HEK293 (cell line): ENCODE measurements at regions not wholly inside any gene's neighbourhood (a gene's known extent, or its start where the extent isn't known, plus 50 kb on each side); places are given as distances from the start of the nearest gene placed in this dataset.

Experiments used
- CTCF ChIP-seq: fragments of 450-650 bp; formaldehyde crosslinking; IDR thresholded peaks from 2 replicates; pipeline ENCODE4 v1.5.1; 2016; ENCODE audit warnings: missing biosample characterization, missing genetic modification characterization
- ZBTB21 ChIP-seq: fragments of 450-650 bp; formaldehyde crosslinking; IDR thresholded peaks from 2 replicates; pipeline ENCODE4 v1.5.1; 2017; ENCODE audit warnings: missing biosample characterization, missing genetic modification characterization
- ZBTB8A ChIP-seq: fragments of 450-650 bp; formaldehyde crosslinking; IDR thresholded peaks from 2 replicates; pipeline ENCODE4 v1.5.1; 2016; ENCODE audit warnings: missing biosample characterization, missing genetic modification characterization
- ZNF121 ChIP-seq: fragments of 450-650 bp; formaldehyde crosslinking; IDR thresholded peaks from 2 replicates; pipeline ENCODE4 v1.5.1; 2016; ENCODE audit warnings: missing biosample characterization, missing genetic modification characterization
- ZNF133 ChIP-seq: fragments of 450-650 bp; formaldehyde crosslinking; IDR thresholded peaks from 2 replicates; pipeline ENCODE4 v1.5.1; 2016; ENCODE audit warnings: missing biosample characterization, missing genetic modification characterization
- ZNF292 ChIP-seq: fragments of 450-650 bp; formaldehyde crosslinking; IDR thresholded peaks from 2 replicates; pipeline ENCODE4 v1.5.1; 2016; ENCODE audit warnings: low read depth, missing biosample characterization, missing genetic modification characterization, borderline replicate concordance
- ZNF350 ChIP-seq: fragments of 450-650 bp; formaldehyde crosslinking; IDR thresholded peaks from 2 replicates; pipeline ENCODE4 v1.5.0; 2017; ENCODE audit warnings: missing biosample characterization, mild to moderate bottlenecking, missing genetic modification characterization
- ZNF660 ChIP-seq: fragments of 450-650 bp; IDR thresholded peaks from 2 replicates; pipeline ENCODE4 v1.5.1; 2018; ENCODE audit warnings: missing biosample characterization, mild to moderate bottlenecking, missing genetic modification characterization

DNA sequence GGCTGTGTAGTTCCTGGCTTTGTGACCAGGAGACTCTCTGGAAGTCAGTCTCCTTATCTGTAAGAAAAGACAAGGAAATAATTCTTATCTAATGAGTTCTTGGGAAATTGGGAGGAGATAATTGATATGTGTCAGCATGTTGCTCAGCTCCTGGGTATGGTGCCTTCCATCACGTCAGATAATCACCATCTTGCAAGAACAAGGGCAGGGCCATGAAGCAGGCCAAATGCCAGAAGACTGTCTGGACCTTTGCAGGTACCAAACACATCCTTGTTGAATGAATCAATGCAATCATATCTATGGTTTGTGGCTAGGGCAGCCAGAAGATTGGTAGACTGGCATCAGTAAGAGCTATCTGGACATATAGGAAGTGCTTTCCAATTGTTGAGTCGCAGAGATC, 473.5 kb downstream of the TNS1 start:
- TF ChIP-seq CTCF (tag by site-specific recombination) (no peak), ZNF660 (tag by site-specific recombination) (no peak), ZNF121 (tag by site-specific recombination) (no peak), ZBTB8A (tag by site-specific recombination) (no peak), ZNF350 (tag by site-specific recombination) (no peak), ZBTB21 (tag by site-specific recombination) (no peak), ZNF133 (tag by site-specific recombination) (no peak), ZNF292 (tag by site-specific recombination) (no peak)
